ENCODE measurements at regions not wholly inside any gene's neighbourhood (a gene's known extent, or its start where the extent isn't known, plus 50 kb on each side); places are given as distances from the start of the nearest gene placed in this dataset.

DNA sequence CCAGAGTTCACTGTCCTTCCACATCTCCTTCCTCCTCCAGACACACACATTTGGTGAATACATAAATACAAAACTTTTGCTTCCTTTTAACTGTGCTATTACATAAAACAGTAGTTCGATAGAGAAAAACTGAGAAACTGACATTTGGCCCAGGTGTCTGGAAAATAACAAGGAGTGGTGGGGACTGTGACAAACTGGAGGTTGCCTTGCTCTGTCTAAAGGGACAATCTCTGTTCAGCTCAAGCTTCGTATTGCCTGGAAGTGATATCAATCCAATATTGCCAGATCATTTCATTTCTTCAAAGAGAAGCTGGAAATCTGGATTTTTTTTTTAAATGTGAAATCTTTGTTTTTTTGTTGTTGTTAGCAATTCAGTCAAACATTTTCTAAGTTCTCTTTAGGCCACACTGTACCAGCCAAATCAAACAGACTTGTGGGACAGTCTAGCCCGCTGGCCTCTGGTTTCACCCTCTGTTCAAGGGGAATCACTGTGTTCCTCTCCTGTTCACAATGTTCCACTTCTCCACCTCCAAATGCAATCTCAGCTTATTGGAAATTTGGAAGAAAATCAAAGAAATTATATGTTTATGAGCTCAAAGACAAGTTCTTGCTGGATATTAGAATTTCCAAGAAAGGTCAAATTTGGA is 612.5 kb downstream of the KIF4B start:
- no peak overlapping the region for H3K27ac Mint-ChIP-seq
- intact Hi-C loops (cut with micrococcal nuclease): no loop called here
- TF ChIP-seq, protein P1, sequence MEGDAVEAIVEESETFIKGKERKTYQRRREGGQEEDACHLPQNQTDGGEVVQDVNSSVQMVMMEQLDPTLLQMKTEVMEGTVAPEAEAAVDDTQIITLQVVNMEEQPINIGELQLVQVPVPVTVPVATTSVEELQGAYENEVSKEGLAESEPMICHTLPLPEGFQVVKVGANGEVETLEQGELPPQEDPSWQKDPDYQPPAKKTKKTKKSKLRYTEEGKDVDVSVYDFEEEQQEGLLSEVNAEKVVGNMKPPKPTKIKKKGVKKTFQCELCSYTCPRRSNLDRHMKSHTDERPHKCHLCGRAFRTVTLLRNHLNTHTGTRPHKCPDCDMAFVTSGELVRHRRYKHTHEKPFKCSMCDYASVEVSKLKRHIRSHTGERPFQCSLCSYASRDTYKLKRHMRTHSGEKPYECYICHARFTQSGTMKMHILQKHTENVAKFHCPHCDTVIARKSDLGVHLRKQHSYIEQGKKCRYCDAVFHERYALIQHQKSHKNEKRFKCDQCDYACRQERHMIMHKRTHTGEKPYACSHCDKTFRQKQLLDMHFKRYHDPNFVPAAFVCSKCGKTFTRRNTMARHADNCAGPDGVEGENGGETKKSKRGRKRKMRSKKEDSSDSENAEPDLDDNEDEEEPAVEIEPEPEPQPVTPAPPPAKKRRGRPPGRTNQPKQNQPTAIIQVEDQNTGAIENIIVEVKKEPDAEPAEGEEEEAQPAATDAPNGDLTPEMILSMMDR (IDR thresholded peaks at IDR 0.05): no peak
- POLR2A ChIA-PET: interaction anchor here (0.6 kb wide), 1 partner anchor 10 kb away, joined by 3 read pairs; no protein-coding TSS in a partner anchor
- H3K27me3 Mint-ChIP-seq: peaks cover 19% of the 10 kb centered on the region
- H3K4me1 Mint-ChIP-seq (ENCODE audit: low read depth): no peaks in the 10 kb centered on the region
- no peak for DNase-seq
- no peak for ATAC-seq
- H3K4me3 Mint-ChIP-seq: no peak overlapping the region
- CTCF ChIA-PET: no interaction called here
- H3K9me3 Mint-ChIP-seq: no peaks in the 10 kb centered on the region
- H3K36me3 Mint-ChIP-seq (ENCODE audit: low read depth): no peaks in the 10 kb centered on the region

DNA sequence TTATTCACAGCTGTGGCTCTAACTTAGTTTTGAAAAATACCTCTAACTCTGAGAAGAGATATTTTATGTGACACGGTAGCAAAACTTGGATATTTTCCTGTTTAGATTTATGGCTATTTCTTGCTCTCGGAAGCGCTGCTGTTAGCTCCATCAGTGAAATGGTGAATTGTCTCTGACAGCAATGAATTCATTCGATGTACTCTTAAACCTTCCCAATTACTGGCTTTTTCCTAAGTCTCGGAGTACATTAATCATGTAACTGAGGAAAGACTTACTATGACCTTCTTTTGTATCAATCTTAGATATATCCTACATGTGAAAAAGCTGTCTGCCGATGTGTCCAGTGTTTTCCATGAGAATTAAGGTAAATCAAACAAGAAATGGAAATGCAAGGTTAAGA is 613.0 kb downstream of the KIF4B start:
- Mint-ChIP-seq H3K27me3 (peaks cover 16% of the 10 kb centered on the region), H3K4me1 (ENCODE audit: low read depth) (no peaks in the 10 kb centered on the region), H3K9me3 (no peaks in the 10 kb centered on the region), H3K27ac (no peak overlapping the region), H3K4me3 (no peak overlapping the region), H3K36me3 (ENCODE audit: low read depth) (no peaks in the 10 kb centered on the region)
- ATAC-seq: no peak
- intact Hi-C loops (cut with micrococcal nuclease): no loop called here
- no peak for DNase-seq
- POLR2A ChIA-PET: no interaction called here
- TF ChIP-seq, protein P1 (IDR thresholded peaks at IDR 0.05): no peak
- CTCF ChIA-PET: no interaction called here

DNA sequence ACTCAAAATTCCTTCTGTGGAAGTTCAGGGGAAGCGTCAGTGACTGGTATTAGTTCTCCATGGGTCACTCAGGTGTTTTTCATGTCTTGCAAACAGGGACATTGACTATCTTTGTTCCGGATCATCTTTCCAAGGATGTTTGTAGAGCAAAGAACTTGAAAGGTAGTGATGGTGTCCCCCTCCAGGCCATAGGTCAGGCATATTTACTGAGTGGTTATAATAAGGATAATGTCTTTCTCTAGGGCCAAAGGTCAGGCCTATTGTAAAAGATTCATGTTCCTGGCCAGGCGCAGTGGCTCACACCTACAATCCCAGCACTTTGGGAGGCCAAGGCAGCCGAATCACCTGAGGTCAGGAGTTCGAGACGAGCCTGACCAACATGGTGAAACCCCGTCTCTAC is 614.8 kb downstream of the KIF4B start:
- H3K4me1 Mint-ChIP-seq (ENCODE audit: low read depth): no peaks in the 10 kb centered on the region
- H3K36me3 Mint-ChIP-seq (ENCODE audit: low read depth): no peaks in the 10 kb centered on the region
- peaks cover 14% of the 10 kb centered on the region for H3K27me3 Mint-ChIP-seq
- H3K4me3 Mint-ChIP-seq: no peak overlapping the region
- no peak for ATAC-seq
- no peaks in the 10 kb centered on the region for H3K9me3 Mint-ChIP-seq
- intact Hi-C loops (cut with micrococcal nuclease): no loop called here
- CTCF ChIA-PET: no interaction called here
- H3K27ac Mint-ChIP-seq: no peak overlapping the region
- no peak for DNase-seq
- POLR2A ChIA-PET: no interaction called here
- TF ChIP-seq, protein P1 (IDR thresholded peaks at IDR 0.05): no peak

DNA sequence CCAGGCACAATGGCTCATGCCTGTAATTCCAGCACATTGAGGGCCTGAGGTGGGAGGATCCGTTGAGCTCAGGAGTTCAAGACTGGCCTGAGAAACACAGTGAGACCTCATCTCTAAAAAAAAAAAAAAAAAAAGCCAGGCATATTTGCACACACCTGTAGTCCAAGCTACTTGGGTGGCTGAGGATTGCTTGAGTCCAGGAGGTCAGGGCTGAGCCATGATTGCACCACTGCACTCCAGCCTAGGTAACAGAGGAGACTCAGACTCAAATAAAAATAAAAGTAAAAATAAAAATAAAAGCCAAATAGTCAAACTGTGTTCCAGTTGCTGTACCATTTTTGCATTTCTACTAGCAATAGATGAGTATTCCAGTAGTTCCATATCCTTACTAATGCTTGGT is 616.0 kb downstream of the KIF4B start:
- peaks cover 7% of the 10 kb centered on the region for H3K27me3 Mint-ChIP-seq
- TF ChIP-seq, protein P1 (IDR thresholded peaks at IDR 0.05): no peak
- H3K36me3 Mint-ChIP-seq (ENCODE audit: low read depth): no peaks in the 10 kb centered on the region
- H3K27ac Mint-ChIP-seq: no peak overlapping the region
- no peaks in the 10 kb centered on the region for H3K4me1 Mint-ChIP-seq (ENCODE audit: low read depth)
- DNase-seq: no peak
- H3K4me3 Mint-ChIP-seq: no peak overlapping the region
- intact Hi-C loops (cut with micrococcal nuclease): no loop called here
- POLR2A ChIA-PET: no interaction called here
- CTCF ChIA-PET: no interaction called here
- ATAC-seq: no peak
- H3K9me3 Mint-ChIP-seq: no peaks in the 10 kb centered on the region

DNA sequence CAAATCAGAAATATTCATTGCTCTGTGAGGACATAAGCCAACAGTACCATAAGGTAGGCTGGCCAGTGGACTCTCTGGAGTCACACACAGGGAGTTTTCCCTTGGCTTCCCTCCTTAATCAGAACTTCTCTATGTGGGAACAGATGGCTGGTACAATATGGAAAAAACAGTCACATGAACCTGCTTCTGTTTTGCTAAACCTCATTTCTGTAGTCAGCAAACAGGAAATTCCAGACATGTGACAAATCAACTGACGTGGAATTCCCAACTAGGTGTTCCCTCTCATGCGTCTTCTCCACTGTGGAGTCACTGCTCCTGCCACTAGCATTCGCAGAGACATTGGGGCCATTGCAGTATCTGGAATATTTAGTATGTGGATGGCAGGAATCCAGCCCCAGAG is 617.6 kb downstream of the KIF4B start:
- Mint-ChIP-seq H3K4me1 (ENCODE audit: low read depth) (no peaks in the 10 kb centered on the region), H3K36me3 (ENCODE audit: low read depth) (no peaks in the 10 kb centered on the region), H3K27ac (no peak overlapping the region), H3K27me3 (peaks cover 3% of the 10 kb centered on the region), H3K4me3 (no peak overlapping the region), H3K9me3 (no peaks in the 10 kb centered on the region)
- TF ChIP-seq, protein P1 (IDR thresholded peaks at IDR 0.05): no peak
- DNase-seq (no peak), ATAC-seq (no peak)
- CTCF ChIA-PET: no interaction called here
- POLR2A ChIA-PET: no interaction called here
- intact Hi-C loops (cut with micrococcal nuclease): no loop called here

All from activated CD8-positive, alpha-beta T cell treated with anti-CD3 and anti-CD28 coated beads for 36 hours (primary cell).